Neural progenitor cell (in vitro differentiated cells): ENCODE measurements at regions not wholly inside any gene's neighbourhood (a gene's known extent, or its start where the extent isn't known, plus 50 kb on each side); places are given as distances from the start of the nearest gene placed in this dataset.

Experiments used
- DNase-seq: peaks from one replicate; pipeline ENCODE4 v3.0.0-alpha.2; 2016; ENCODE audit warnings: low spot score
- H2AFZ ChIP-seq: fragments of 200-600 bp; sonication (generic); replicated peaks from 2 replicates; pipeline ENCODE4 v1.6.1; 2016; ENCODE audit warnings: antibody characterized with exemption
- H3F3A ChIP-seq: fragments of 200-600 bp; sonication (generic); 2 replicates; pipeline ENCODE4 v1.6.1; 2016; ENCODE audit warnings: antibody characterized with exemption, low read depth
- H3K27ac ChIP-seq: fragments of 200-600 bp; sonication (generic); 2 replicates; pipeline ENCODE4 v1.5.1; 2016; ENCODE audit warnings: mild to moderate bottlenecking
- H3K27me3 ChIP-seq: fragments of 200-600 bp; sonication (generic); 2 replicates; pipeline ENCODE4 v1.6.1; 2016; ENCODE audit warnings: mild to moderate bottlenecking, moderate library complexity
- H3K36me3 ChIP-seq: fragments of 200-600 bp; sonication (generic); 2 replicates; pipeline ENCODE4 v1.5.1; 2016
- H3K4me1 ChIP-seq: fragments of 200-600 bp; sonication (generic); 2 replicates; pipeline ENCODE4 v1.6.1; 2016; ENCODE audit warnings: mixed run types
- H3K4me2 ChIP-seq: fragments of 200-600 bp; sonication (generic); 2 replicates; pipeline ENCODE4 v1.6.1; 2016
- H3K4me3 ChIP-seq: fragments of 200-600 bp; sonication (generic); 2 replicates; pipeline ENCODE4 v1.5.1; 2016
- H3K79me2 ChIP-seq: fragments of 200-600 bp; sonication (generic); 2 replicates; pipeline ENCODE4 v1.6.1; 2016; ENCODE audit warnings: low read depth
- H3K9ac ChIP-seq: fragments of 200-600 bp; sonication (generic); 2 replicates; pipeline ENCODE4 v1.6.1; 2016
- H3K9me3 ChIP-seq: fragments of 200-600 bp; sonication (generic); 2 replicates; pipeline ENCODE4 v1.5.1; 2016; ENCODE audit warnings: low read depth
- H4K20me1 ChIP-seq: fragments of 200-600 bp; sonication (generic); 2 replicates; pipeline ENCODE4 v1.6.1; 2016; ENCODE audit warnings: low read depth
- H3K27ac Mint-ChIP-seq: 3 replicates; pipeline ENCODE4 v1.8.0; 2021; ENCODE audit warnings: mixed read lengths
- H3K27me3 Mint-ChIP-seq: 2 replicates; pipeline ENCODE4 v1.8.0; 2022; ENCODE audit warnings: low read depth, mild to moderate bottlenecking, inconsistent platforms, moderate library complexity, mixed read lengths; ENCODE audit not compliant: insufficient read depth
- H3K36me3 Mint-ChIP-seq: 3 replicates; pipeline ENCODE4 v1.8.0; 2021; ENCODE audit warnings: mixed read lengths
- H3K4me1 Mint-ChIP-seq: 3 replicates; pipeline ENCODE4 v1.8.0; 2021; ENCODE audit warnings: mixed read lengths
- H3K4me3 Mint-ChIP-seq: 3 replicates; pipeline ENCODE4 v1.8.0; 2021; ENCODE audit warnings: mild to moderate bottlenecking, moderate library complexity, mixed read lengths
- H3K9me3 Mint-ChIP-seq: 3 replicates; pipeline ENCODE4 v1.8.0; 2020; ENCODE audit warnings: mixed read lengths
- CTCF ChIP-seq: fragments of 200-600 bp; sonication (generic); IDR thresholded peaks from 2 replicates; pipeline ENCODE4 v1.5.1; 2017; ENCODE audit warnings: antibody characterized with exemption, mild to moderate bottlenecking
- EZH2 ChIP-seq: fragments of 200-600 bp; sonication (generic); IDR thresholded peaks from 2 replicates; pipeline ENCODE4 v1.6.1; 2017; ENCODE audit warnings: antibody characterized with exemption, mild to moderate bottlenecking, moderate library complexity
- EZH2phosphoT487 ChIP-seq: fragments of 200-600 bp; sonication (generic); IDR thresholded peaks from 2 replicates; pipeline ENCODE4 v1.6.1; 2017; ENCODE audit warnings: antibody characterized with exemption

- no peak overlapping the region for H3K9ac ChIP-seq
- Mint-ChIP-seq H3K4me3 (no peak overlapping the region), H3K27me3 (peaks cover 24% of the 10 kb centered on the region), H3K9me3 (no peaks in the 10 kb centered on the region), H3K4me1 (peaks cover 13% of the 10 kb centered on the region), H3K27ac (no peak overlapping the region), H3K36me3 (no peaks in the 10 kb centered on the region)
- H3K79me2 ChIP-seq, result no peaks in the 10 kb centered on the region
- H3K36me3 ChIP-seq, result no peaks in the 10 kb centered on the region
- H3K27me3 ChIP-seq, result no peaks in the 10 kb centered on the region
- H3K4me2 ChIP-seq, result no peak overlapping the region
- H4K20me1 ChIP-seq, result no peaks in the 10 kb centered on the region
- no peak for DNase-seq
- peaks cover 7% of the 10 kb centered on the region for H3F3A ChIP-seq
- H2AFZ ChIP-seq, result no peak overlapping the region
- TF ChIP-seq CTCF (no peak), EZH2 (no peak), EZH2phosphoT487 (no peak)
- no peak overlapping the region for H3K4me3 ChIP-seq
- no peaks in the 10 kb centered on the region for H3K9me3 ChIP-seq
- peaks cover 13% of the 10 kb centered on the region for H3K4me1 ChIP-seq
- H3K27ac ChIP-seq, result no peak overlapping the region
Measured at GRCh38 chr22:27650572-27650971, 151.0 kb downstream of the MN1 start.

DNA sequence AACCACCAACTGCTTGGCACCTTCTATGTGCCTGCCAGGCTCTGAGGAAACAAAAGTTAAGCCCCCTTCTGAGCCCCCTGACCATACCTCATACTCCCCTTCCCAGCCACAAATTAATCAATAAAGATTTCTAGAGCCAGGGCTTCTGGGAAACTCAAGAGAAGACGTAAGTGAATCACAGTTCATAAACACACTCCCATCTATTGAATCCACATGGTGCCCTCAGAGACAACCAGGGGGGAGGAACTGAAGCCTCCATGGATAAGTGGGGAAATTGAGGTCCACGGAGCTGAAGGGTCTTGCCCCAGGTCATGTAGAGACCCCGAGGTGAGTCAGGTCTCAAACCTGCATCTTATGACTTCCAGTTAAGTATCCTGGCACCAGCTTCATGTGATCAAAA is 150.6 kb downstream of the MN1 start:
- H3K9me3 ChIP-seq, result no peaks in the 10 kb centered on the region
- Mint-ChIP-seq H3K4me1 (peaks cover 13% of the 10 kb centered on the region), H3K9me3 (no peaks in the 10 kb centered on the region), H3K4me3 (no peak overlapping the region), H3K27ac (peak overlapping the region; percentile 31), H3K27me3 (peaks cover 24% of the 10 kb centered on the region), H3K36me3 (no peaks in the 10 kb centered on the region)
- H3F3A ChIP-seq, result peaks cover 7% of the 10 kb centered on the region
- H3K27me3 ChIP-seq, result no peaks in the 10 kb centered on the region
- TF ChIP-seq EZH2phosphoT487 (no peak), CTCF (no peak), EZH2 (no peak)
- no peak for DNase-seq
- H3K4me1 ChIP-seq, result peaks cover 10% of the 10 kb centered on the region
- no peak overlapping the region for H2AFZ ChIP-seq
- H3K4me3 ChIP-seq, result no peak overlapping the region
- no peaks in the 10 kb centered on the region for H3K79me2 ChIP-seq
- H3K27ac ChIP-seq, result no peak overlapping the region
- H3K9ac ChIP-seq, result no peak overlapping the region
- H4K20me1 ChIP-seq, result no peaks in the 10 kb centered on the region
- H3K4me2 ChIP-seq, result no peak overlapping the region
- no peaks in the 10 kb centered on the region for H3K36me3 ChIP-seq

GRCh38 chr22:27651486-27651885 is 150.1 kb downstream of the MN1 start:
- DNase-seq, result no peak
- no peak overlapping the region for H3K4me3 Mint-ChIP-seq
- Histone ChIP-seq H3K36me3 (no peaks in the 10 kb centered on the region), H3K4me3 (no peak overlapping the region), H4K20me1 (no peaks in the 10 kb centered on the region), H3K79me2 (no peaks in the 10 kb centered on the region), H3K4me1 (peaks cover 5% of the 10 kb centered on the region), H3K9me3 (no peaks in the 10 kb centered on the region), H3K9ac (no peak overlapping the region), H2AFZ (no peak overlapping the region), H3F3A (peaks cover 7% of the 10 kb centered on the region), H3K27ac (no peak overlapping the region), H3K27me3 (no peaks in the 10 kb centered on the region), H3K4me2 (no peak overlapping the region)
- H3K36me3 Mint-ChIP-seq, result no peaks in the 10 kb centered on the region
- H3K27ac Mint-ChIP-seq, result no peak overlapping the region
- H3K27me3 Mint-ChIP-seq, result peaks cover 28% of the 10 kb centered on the region
- H3K9me3 Mint-ChIP-seq, result peaks cover 3% of the 10 kb centered on the region
- TF ChIP-seq CTCF, result no peak
- TF ChIP-seq EZH2, result no peak
- no peak for TF ChIP-seq EZH2phosphoT487
- H3K4me1 Mint-ChIP-seq, result peaks cover 11% of the 10 kb centered on the region
